ENCODE measurements at regions not wholly inside any gene's neighbourhood (a gene's known extent, or its start where the extent isn't known, plus 50 kb on each side); places are given as distances from the start of the nearest gene placed in this dataset.

DNA sequence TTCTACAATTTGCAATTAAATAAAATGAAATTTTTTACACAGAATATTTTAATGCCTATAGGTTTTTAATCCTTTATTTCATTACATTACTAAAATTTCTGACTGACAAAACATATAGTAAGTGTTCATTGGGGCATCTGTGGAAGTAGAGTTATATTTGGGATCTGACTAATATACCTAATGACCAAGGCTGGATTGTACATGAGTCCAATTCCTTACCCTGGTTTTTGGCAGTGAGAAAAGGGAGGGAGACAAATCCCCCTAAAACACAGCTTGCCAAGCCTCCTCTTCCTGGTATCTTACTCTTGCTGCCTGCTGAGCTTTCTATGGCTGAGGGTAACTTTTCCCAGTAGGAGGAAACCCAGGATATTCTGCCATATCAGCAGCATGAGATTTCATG, 149.4 kb upstream of the CDH20 start:
- Histone ChIP-seq H3K36me3 (replicated peaks) (no peaks in the 10 kb centered on the region), H3K27ac (no peak overlapping the region), H3K27me3 (replicated peaks) (no peaks in the 10 kb centered on the region), H3K4me3 (ENCODE audit: low read depth, low read length) (no peak overlapping the region)
- in situ Hi-C loops (cut with HindIII; ENCODE audit: low pct_ligation_motif_present, low sequenced_read_pairs) = no loop called here
- no peak for DNase-seq
- TF ChIP-seq, protein P1, sequence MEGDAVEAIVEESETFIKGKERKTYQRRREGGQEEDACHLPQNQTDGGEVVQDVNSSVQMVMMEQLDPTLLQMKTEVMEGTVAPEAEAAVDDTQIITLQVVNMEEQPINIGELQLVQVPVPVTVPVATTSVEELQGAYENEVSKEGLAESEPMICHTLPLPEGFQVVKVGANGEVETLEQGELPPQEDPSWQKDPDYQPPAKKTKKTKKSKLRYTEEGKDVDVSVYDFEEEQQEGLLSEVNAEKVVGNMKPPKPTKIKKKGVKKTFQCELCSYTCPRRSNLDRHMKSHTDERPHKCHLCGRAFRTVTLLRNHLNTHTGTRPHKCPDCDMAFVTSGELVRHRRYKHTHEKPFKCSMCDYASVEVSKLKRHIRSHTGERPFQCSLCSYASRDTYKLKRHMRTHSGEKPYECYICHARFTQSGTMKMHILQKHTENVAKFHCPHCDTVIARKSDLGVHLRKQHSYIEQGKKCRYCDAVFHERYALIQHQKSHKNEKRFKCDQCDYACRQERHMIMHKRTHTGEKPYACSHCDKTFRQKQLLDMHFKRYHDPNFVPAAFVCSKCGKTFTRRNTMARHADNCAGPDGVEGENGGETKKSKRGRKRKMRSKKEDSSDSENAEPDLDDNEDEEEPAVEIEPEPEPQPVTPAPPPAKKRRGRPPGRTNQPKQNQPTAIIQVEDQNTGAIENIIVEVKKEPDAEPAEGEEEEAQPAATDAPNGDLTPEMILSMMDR (IDR thresholded peaks at IDR 0.05; ENCODE audit: low read depth, low read length, missing control alignments) = no peak

DNA sequence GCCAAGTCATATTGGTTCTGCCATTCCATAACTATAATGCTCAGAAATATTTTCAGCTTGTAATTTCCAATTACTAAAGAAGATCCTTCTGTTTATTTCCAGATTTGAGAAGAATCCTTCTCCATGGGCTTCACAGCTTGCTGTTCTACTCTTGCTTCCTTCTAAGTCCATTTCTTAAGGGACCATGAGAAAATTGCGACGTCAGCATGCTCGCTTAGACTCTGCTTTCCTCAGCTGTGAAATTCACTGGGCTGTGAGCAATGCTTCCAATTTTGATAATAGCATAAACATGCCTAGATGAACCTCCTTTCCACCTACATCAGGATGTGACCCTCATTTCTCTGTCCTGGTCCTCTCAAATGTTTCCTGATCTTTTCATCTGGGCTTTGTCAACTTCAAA, 145.3 kb upstream of the CDH20 start:
- in situ Hi-C loops (cut with HindIII; ENCODE audit: low pct_ligation_motif_present, low sequenced_read_pairs) = no loop called here
- Histone ChIP-seq H3K27me3 (replicated peaks) (no peaks in the 10 kb centered on the region), H3K4me3 (ENCODE audit: low read depth, low read length) (no peak overlapping the region), H3K36me3 (replicated peaks) (no peaks in the 10 kb centered on the region), H3K27ac (no peak overlapping the region)
- DNase-seq = no peak
- TF ChIP-seq, protein P1 (IDR thresholded peaks at IDR 0.05; ENCODE audit: low read depth, low read length, missing control alignments) = no peak

DNA sequence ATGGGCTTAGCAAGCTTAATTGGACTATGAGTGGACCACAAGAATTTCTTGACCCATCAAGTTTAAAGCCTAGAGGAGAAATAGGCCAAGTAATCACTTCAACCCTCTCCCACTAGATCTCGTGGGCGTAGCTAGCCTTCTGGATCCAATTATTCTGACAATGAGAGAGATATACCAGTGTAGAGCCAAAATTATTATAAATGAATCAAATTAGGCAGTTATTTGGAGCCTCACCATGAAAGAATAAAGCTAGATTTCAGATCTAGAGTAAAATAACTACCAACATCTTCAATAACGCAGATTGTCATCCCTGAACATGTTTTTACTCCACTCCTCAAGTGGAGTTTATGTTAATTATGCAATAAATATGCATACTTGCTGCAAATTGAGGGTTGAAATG, 143.9 kb upstream of the CDH20 start:
- H3K36me3 ChIP-seq (replicated peaks) = no peaks in the 10 kb centered on the region
- TF ChIP-seq, protein P1 (IDR thresholded peaks at IDR 0.05; ENCODE audit: low read depth, low read length, missing control alignments) = no peak
- H3K27me3 ChIP-seq (replicated peaks) = no peaks in the 10 kb centered on the region
- in situ Hi-C loops (cut with HindIII; ENCODE audit: low pct_ligation_motif_present, low sequenced_read_pairs) = no loop called here
- H3K4me3 ChIP-seq (ENCODE audit: low read depth, low read length) = no peak overlapping the region
- no peak overlapping the region for H3K27ac ChIP-seq
- no peak for DNase-seq

DNA sequence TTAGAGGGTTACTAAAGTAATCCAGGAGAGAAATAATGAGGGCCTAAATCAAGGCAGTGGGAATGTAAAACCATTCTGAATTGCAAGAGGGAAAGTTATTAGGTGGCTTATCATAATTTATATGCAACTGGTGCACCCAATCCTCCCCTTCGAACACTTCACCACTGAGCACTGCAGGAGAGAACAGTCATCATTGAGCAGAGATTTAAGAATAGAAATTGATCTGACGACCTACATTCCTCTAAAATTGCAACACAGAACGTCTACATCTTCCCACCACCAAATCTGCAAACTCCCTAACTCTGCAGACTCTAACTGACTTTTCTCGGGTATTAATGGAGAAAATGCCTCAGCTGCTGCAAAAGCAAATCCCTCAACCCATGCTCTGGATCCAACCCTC, 138.5 kb upstream of the CDH20 start:
- in situ Hi-C loops (cut with HindIII; ENCODE audit: low pct_ligation_motif_present, low sequenced_read_pairs) = no loop called here
- TF ChIP-seq, protein P1 (IDR thresholded peaks at IDR 0.05; ENCODE audit: low read depth, low read length, missing control alignments) = no peak
- no peak for DNase-seq

DNA sequence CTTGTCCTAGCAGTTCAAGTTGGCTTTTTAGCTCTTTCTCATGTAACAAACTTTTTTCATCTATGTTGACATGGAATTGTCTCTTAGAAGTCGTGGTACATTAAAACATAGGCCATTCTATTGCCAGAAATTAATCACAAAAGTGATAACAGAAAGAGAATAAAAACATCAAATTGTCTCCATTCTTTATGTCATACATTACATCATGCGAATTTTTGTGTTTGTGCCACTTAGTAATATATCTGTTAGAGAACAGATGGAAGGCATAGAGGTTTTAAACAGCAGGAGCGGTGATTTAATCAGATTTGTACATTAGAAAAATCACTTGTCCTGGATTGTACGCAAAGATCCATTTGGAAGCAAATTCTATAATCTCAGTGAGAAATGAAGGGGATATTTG, 136.5 kb upstream of the CDH20 start:
- in situ Hi-C loops (cut with HindIII; ENCODE audit: low pct_ligation_motif_present, low sequenced_read_pairs) = no loop called here
- no peaks in the 10 kb centered on the region for H3K27me3 ChIP-seq (replicated peaks)
- DNase-seq = no peak

More for the DNA sequence above, 138.5 kb upstream of the CDH20 start:
- Histone ChIP-seq H3K27me3 (replicated peaks) (no peaks in the 10 kb centered on the region), H3K36me3 (replicated peaks) (no peaks in the 10 kb centered on the region), H3K27ac (no peak overlapping the region), H3K4me3 (ENCODE audit: low read depth, low read length) (no peak overlapping the region)

DNA sequence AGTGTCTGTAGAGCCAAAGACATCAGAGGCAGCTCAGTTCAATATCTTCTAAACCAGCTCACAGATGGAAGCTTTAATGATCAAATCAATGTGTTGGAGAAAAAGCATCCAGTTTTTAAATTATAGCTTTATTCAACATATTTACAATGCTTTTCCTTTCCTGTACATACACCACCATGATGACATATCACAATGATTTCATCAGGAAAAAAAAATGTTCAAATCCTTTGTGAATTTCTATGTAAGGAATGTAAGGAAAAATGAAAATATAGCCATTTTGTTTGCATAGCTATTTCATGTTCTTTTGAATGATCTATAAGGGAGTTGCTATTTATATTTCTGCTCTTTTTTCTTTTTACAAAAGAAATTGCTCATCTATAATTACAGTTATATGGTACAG, 134.7 kb upstream of the CDH20 start:
- H3K4me3 ChIP-seq (ENCODE audit: low read depth, low read length) = no peak overlapping the region
- in situ Hi-C loops (cut with HindIII; ENCODE audit: low pct_ligation_motif_present, low sequenced_read_pairs) = no loop called here

More for the DNA sequence above, 136.5 kb upstream of the CDH20 start:
- no peak overlapping the region for H3K27ac ChIP-seq
- H3K36me3 ChIP-seq (replicated peaks) = no peaks in the 10 kb centered on the region
- H3K4me3 ChIP-seq (ENCODE audit: low read depth, low read length) = no peak overlapping the region
- TF ChIP-seq, protein P1 (IDR thresholded peaks at IDR 0.05; ENCODE audit: low read depth, low read length, missing control alignments) = no peak

More for the DNA sequence above, 134.7 kb upstream of the CDH20 start:
- Histone ChIP-seq H3K27me3 (replicated peaks) (no peaks in the 10 kb centered on the region), H3K36me3 (replicated peaks) (no peaks in the 10 kb centered on the region), H3K27ac (no peak overlapping the region)
- DNase-seq = no peak
- TF ChIP-seq, protein P1 (IDR thresholded peaks at IDR 0.05; ENCODE audit: low read depth, low read length, missing control alignments) = no peak
